ENCODE measurements at regions not wholly inside any gene's neighbourhood (a gene's known extent, or its start where the extent isn't known, plus 50 kb on each side); places are given as distances from the start of the nearest gene placed in this dataset.

- FAIRE-seq: no peak
- no peak for DNase-seq (ENCODE audit: extremely low spot score, insufficient read length, low read depth)
Observed at GRCh38 chr14:39773387-39774126, 341.3 kb upstream of the FBXO33 start.

GRCh38 chr14:39772627-39773026 is 340.4 kb upstream of the FBXO33 start:
- no peak for DNase-seq (ENCODE audit: extremely low spot score, insufficient read length, low read depth)
- no peak for FAIRE-seq

GRCh38 chr14:39768589-39768988 is 336.4 kb upstream of the FBXO33 start:
- peak; percentile 12 for FAIRE-seq
- DNase-seq (ENCODE audit: extremely low spot score, insufficient read length, low read depth): no peak

- DNase-seq (ENCODE audit: extremely low spot score, insufficient read length, low read depth) (no peak), FAIRE-seq (no peak)
Observed at GRCh38 chr14:39766397-39767000, 334.3 kb upstream of the FBXO33 start.

GRCh38 chr14:39765676-39766075 is 333.4 kb upstream of the FBXO33 start:
- FAIRE-seq (no peak), DNase-seq (ENCODE audit: extremely low spot score, insufficient read length, low read depth) (no peak)

GRCh38 chr14:39763402-39763890 is 331.2 kb upstream of the FBXO33 start:
- DNase-seq (ENCODE audit: extremely low spot score, insufficient read length, low read depth): no peak
- FAIRE-seq: no peak

- DNase-seq (ENCODE audit: extremely low spot score, insufficient read length, low read depth) (no peak), FAIRE-seq (peak; percentile 91)
Observed at GRCh38 chr14:39762576-39763401, 330.6 kb upstream of the FBXO33 start.

GRCh38 chr14:39755269-39755878 is 323.1 kb upstream of the FBXO33 start:
- FAIRE-seq (peak; percentile 44), DNase-seq (ENCODE audit: extremely low spot score, insufficient read length, low read depth) (no peak)

- FAIRE-seq (no peak), DNase-seq (ENCODE audit: extremely low spot score, insufficient read length, low read depth) (no peak)
Observed at GRCh38 chr14:39740454-39740853, 308.2 kb upstream of the FBXO33 start.

GRCh38 chr14:39739796-39740195 is 307.6 kb upstream of the FBXO33 start:
- no peak for FAIRE-seq
- DNase-seq (ENCODE audit: extremely low spot score, insufficient read length, low read depth): no peak

- no peak for DNase-seq (ENCODE audit: extremely low spot score, insufficient read length, low read depth)
- FAIRE-seq: no peak
Observed at GRCh38 chr14:39734306-39734705, 302.1 kb upstream of the FBXO33 start.

GRCh38 chr14:39733741-39734140 is 301.5 kb upstream of the FBXO33 start:
- FAIRE-seq (peak; percentile 5), DNase-seq (ENCODE audit: extremely low spot score, insufficient read length, low read depth) (no peak)

GRCh38 chr14:39731912-39732311 is 299.7 kb upstream of the FBXO33 start:
- FAIRE-seq: no peak

GRCh38 chr14:39726563-39726962 is 294.3 kb upstream of the FBXO33 start:
- peak; percentile 41 for FAIRE-seq
- DNase-seq (ENCODE audit: extremely low spot score, insufficient read length, low read depth): no peak

More at GRCh38 chr14:39731912-39732311, 299.7 kb upstream of the FBXO33 start:
- no peak for DNase-seq (ENCODE audit: extremely low spot score, insufficient read length, low read depth)

- no peak for DNase-seq (ENCODE audit: extremely low spot score, insufficient read length, low read depth)
- no peak for FAIRE-seq
Observed at GRCh38 chr14:39722547-39723273, 290.5 kb upstream of the FBXO33 start.

- no peak for FAIRE-seq
Observed at GRCh38 chr14:39716987-39717570, 284.8 kb upstream of the FBXO33 start.

GRCh38 chr14:39712293-39712999 is 280.2 kb upstream of the FBXO33 start:
- FAIRE-seq: no peak
- DNase-seq (ENCODE audit: extremely low spot score, insufficient read length, low read depth): no peak

More at GRCh38 chr14:39716987-39717570, 284.8 kb upstream of the FBXO33 start:
- DNase-seq (ENCODE audit: extremely low spot score, insufficient read length, low read depth): no peak

GRCh38 chr14:39704594-39704993 is 272.4 kb upstream of the FBXO33 start:
- no peak for DNase-seq (ENCODE audit: extremely low spot score, insufficient read length, low read depth)
- FAIRE-seq: no peak

- FAIRE-seq (no peak), DNase-seq (ENCODE audit: extremely low spot score, insufficient read length, low read depth) (no peak)
Observed at GRCh38 chr14:39694341-39694740, 262.1 kb upstream of the FBXO33 start.
